ENCODE measurements at regions not wholly inside any gene's neighbourhood (a gene's known extent, or its start where the extent isn't known, plus 50 kb on each side); places are given as distances from the start of the nearest gene placed in this dataset.

DNA sequence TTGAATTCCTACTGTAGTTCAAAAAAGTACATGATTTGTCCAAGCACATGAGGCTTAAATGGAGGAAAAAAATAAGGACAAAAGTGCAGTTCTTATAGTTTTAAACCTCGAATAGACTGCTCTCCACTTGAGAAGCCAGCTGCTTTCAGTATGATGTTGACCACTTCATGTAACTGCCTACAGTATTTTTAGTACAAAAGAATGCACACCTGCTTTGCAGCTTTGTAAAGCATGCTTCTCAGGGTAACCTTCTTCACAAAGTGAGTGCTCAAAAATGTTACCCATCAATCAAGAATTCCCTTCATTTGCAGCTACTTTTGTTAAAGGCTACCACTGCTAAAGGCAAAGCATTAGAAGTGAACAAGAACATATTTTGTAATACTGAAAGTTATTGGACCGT lies 83.4 kb upstream of the FAM47B start:
- TF ChIP-seq, protein P1, sequence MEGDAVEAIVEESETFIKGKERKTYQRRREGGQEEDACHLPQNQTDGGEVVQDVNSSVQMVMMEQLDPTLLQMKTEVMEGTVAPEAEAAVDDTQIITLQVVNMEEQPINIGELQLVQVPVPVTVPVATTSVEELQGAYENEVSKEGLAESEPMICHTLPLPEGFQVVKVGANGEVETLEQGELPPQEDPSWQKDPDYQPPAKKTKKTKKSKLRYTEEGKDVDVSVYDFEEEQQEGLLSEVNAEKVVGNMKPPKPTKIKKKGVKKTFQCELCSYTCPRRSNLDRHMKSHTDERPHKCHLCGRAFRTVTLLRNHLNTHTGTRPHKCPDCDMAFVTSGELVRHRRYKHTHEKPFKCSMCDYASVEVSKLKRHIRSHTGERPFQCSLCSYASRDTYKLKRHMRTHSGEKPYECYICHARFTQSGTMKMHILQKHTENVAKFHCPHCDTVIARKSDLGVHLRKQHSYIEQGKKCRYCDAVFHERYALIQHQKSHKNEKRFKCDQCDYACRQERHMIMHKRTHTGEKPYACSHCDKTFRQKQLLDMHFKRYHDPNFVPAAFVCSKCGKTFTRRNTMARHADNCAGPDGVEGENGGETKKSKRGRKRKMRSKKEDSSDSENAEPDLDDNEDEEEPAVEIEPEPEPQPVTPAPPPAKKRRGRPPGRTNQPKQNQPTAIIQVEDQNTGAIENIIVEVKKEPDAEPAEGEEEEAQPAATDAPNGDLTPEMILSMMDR (IDR thresholded peaks at IDR 0.05), result no peak
- TF ChIP-seq EP300 (IDR thresholded peaks at IDR 0.05) (no peak), POLR2A (IDR thresholded peaks at IDR 0.05) (no peak)

All from tibial nerve (tissue), 4 donors.